Subcutaneous abdominal adipose tissue (tissue), 5 donors: ENCODE measurements at regions not wholly inside any gene's neighbourhood (a gene's known extent, or its start where the extent isn't known, plus 50 kb on each side); places are given as distances from the start of the nearest gene placed in this dataset.
"Not testable (repeated sequence)": the region's sequence is repeated elsewhere in the genome, so short reads cannot be mapped to it uniquely, and the experiment has no call there.

Source experiments
- H3K27ac ChIP-seq: one replicate; pipeline ENCODE4 v1.7.0; 2013; ENCODE audit warnings: low read depth, mild to moderate bottlenecking, inconsistent platforms, low read length, moderate library complexity
- H3K27me3 ChIP-seq, 5 donors: one replicate each; pipeline ENCODE4 v1.7.0; 2013; ENCODE audit warnings: low read length in 5 of 5, inconsistent platforms in 1 of 5; ENCODE audit not compliant: control insufficient read depth in 5 of 5, insufficient read depth in 4 of 5
- H3K36me3 ChIP-seq, 5 donors: one replicate each; pipeline ENCODE4 v1.7.0; 2013; ENCODE audit warnings: low read length in 5 of 5; ENCODE audit not compliant: control insufficient read depth in 5 of 5, insufficient read depth in 5 of 5
- H3K4me1 ChIP-seq, 5 donors: one replicate each; pipeline ENCODE4 v1.7.0; 2013; ENCODE audit warnings: low read length in 5 of 5, mild to moderate bottlenecking in 3 of 5, moderate library complexity in 1 of 5; ENCODE audit not compliant: control insufficient read depth in 5 of 5, insufficient read depth in 5 of 5
- H3K4me3 ChIP-seq, 5 donors: one replicate each; pipeline ENCODE4 v1.7.0; 2013; ENCODE audit warnings: low read length in 5 of 5, low read depth in 1 of 5
- H3K9ac ChIP-seq, 5 donors: one replicate each; pipeline ENCODE4 v1.7.0; 2013; ENCODE audit warnings: low read length in 5 of 5, mild to moderate bottlenecking in 4 of 5, moderate library complexity in 3 of 5
- H3K9me3 ChIP-seq, 5 donors: one replicate each; pipeline ENCODE4 v1.7.0; 2013; ENCODE audit warnings: low read length in 5 of 5; ENCODE audit not compliant: control insufficient read depth in 5 of 5
- donor health status: healthy.
- donor health status: healthy.
- donor health status: healthy.
- donor health status: healthy.
- donor health status: healthy.

- Histone ChIP-seq H3K9me3 (no peaks in the 10 kb centered on the region), H3K36me3 (no peaks in the 10 kb centered on the region), H3K4me3 (no peak overlapping the region), H3K9ac (no peak overlapping the region), H3K27me3 (no peaks in the 10 kb centered on the region), H3K4me1 (no peaks in the 10 kb centered on the region), H3K27ac (no peak overlapping the region)
Measured at GRCh38 chr3:86410587-86410986, 580.4 kb downstream of the VGLL3 start.

DNA sequence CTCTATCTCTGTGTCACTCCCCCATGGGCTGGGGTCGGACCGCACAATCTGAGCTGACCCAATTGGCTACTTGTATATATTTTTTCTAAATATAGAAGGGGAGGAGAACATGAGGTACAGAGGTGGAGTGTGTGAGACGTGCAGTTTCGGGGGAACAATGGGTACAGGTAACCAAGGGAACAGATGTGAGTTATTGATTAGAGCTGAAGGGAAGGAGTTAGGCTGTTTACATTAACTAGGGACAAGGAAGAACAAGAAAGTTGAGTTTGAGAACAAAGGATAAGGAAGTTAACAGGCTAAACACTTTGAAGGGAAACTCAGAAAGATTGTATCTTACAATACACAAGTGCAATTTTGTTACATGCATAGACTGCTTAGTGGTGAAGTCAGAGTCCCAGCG lies 601.2 kb downstream of the VGLL3 start:
- H3K36me3 ChIP-seq, H3K4me1 ChIP-seq, H3K9me3 ChIP-seq, H3K9ac ChIP-seq, H3K27me3 ChIP-seq, H3K4me3 ChIP-seq, H3K27ac ChIP-seq: not testable (repeated sequence)

DNA sequence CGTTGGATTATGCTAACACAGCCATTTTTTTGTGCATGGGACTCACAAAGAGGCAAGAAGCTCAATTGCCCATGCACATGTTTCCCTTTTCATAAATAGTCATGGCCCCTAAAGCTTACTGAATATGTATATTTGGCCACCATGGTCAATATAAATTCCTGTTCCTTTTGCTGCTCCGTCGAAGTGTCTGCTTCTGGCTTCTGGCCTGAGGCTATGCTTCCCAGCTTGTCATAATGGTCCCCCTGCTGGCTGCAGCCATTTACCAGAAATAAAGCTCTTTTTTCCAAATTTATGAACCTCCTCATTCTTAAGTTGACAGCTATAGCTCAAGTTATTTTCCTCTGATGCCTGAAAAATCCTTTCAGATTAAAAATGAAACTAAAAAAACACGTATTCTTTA lies 602.1 kb downstream of the VGLL3 start:
- no peaks in the 10 kb centered on the region for H3K36me3 ChIP-seq
- H3K27ac ChIP-seq, result no peak overlapping the region
- H3K4me3 ChIP-seq, result no peak overlapping the region

GRCh38 chr3:86382556-86382955 lies 608.4 kb downstream of the VGLL3 start:
- Histone ChIP-seq H3K4me3 (no peak overlapping the region), H3K9me3 (no peaks in the 10 kb centered on the region)

More for the DNA sequence above, 602.1 kb downstream of the VGLL3 start:
- Histone ChIP-seq H3K4me1 (no peaks in the 10 kb centered on the region), H3K9me3 (peaks cover 0 to 2% (median 0%) of the 10 kb centered on the region in 5 donors), H3K27me3 (no peaks in the 10 kb centered on the region), H3K9ac (no peak overlapping the region)

GRCh38 chr3:86381247-86381646 lies 609.7 kb downstream of the VGLL3 start:
- Histone ChIP-seq H3K36me3 (no peaks in the 10 kb centered on the region), H3K27ac (no peak overlapping the region), H3K9me3 (no peaks in the 10 kb centered on the region), H3K9ac (no peak overlapping the region), H3K4me3 (no peak overlapping the region), H3K4me1 (no peaks in the 10 kb centered on the region), H3K27me3 (no peaks in the 10 kb centered on the region)

More at GRCh38 chr3:86382556-86382955, 608.4 kb downstream of the VGLL3 start:
- Histone ChIP-seq H3K27me3 (no peaks in the 10 kb centered on the region), H3K9ac (no peak overlapping the region), H3K36me3 (no peaks in the 10 kb centered on the region), H3K27ac (no peak overlapping the region), H3K4me1 (no peaks in the 10 kb centered on the region)

GRCh38 chr3:86379280-86379679 lies 611.7 kb downstream of the VGLL3 start:
- H3K9ac ChIP-seq, result no peak overlapping the region

DNA sequence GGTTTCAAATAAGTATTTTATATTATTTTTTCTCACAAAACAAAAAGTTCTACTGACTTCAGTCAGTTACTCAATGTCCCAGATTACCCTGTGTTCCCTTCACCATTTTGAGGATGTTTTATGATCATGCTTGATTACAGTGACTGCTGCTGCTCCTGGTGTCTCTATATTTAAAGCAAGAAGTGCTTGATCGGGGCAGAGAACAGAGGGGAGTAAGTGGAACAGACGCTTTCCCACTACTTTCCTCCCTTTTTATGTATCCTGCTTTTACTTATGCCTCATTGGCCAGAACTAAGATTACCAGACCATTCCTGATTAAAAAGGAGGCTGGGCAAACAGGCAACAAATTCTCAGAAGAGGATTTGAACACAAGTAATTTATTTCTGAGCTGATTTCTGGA lies 612.1 kb downstream of the VGLL3 start:
- no peak overlapping the region for H3K4me3 ChIP-seq
- H3K9ac ChIP-seq, result no peak overlapping the region
- no peaks in the 10 kb centered on the region for H3K27me3 ChIP-seq
- no peaks in the 10 kb centered on the region for H3K9me3 ChIP-seq
- no peak overlapping the region for H3K27ac ChIP-seq
- H3K36me3 ChIP-seq, result no peaks in the 10 kb centered on the region
- no peaks in the 10 kb centered on the region for H3K4me1 ChIP-seq

More at GRCh38 chr3:86379280-86379679, 611.7 kb downstream of the VGLL3 start:
- Histone ChIP-seq H3K4me1 (no peaks in the 10 kb centered on the region), H3K27me3 (no peaks in the 10 kb centered on the region), H3K9me3 (no peaks in the 10 kb centered on the region), H3K4me3 (no peak overlapping the region), H3K36me3 (no peaks in the 10 kb centered on the region), H3K27ac (no peak overlapping the region)

DNA sequence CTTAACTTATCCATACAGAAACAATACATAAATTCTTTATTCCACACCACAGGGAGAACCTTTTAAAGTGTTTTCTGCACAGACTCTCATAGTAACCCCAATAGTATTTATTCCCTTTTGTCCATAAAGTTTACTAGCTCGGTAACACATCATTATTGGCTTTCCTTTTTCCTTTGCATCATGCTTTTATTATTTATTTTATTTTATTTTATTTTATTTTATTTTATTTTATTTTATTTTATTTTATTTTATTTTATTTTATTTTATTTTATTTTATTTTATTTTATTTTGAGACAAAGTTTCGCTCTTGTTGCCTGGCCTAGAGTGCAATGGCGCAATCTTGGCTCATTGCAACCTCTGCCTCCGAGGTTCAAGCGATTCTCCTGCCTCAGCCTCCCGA lies 655.4 kb downstream of the VGLL3 start:
- not testable (repeated sequence) for H3K27ac ChIP-seq, H3K4me3 ChIP-seq, H3K27me3 ChIP-seq, H3K9ac ChIP-seq, H3K36me3 ChIP-seq, H3K4me1 ChIP-seq, H3K9me3 ChIP-seq

- no peaks in the 10 kb centered on the region for H3K36me3 ChIP-seq
- no peaks in the 10 kb centered on the region for H3K9me3 ChIP-seq
- no peaks in the 10 kb centered on the region for H3K27me3 ChIP-seq
- H3K4me3 ChIP-seq, result no peak overlapping the region
- no peak overlapping the region for H3K9ac ChIP-seq
- H3K4me1 ChIP-seq, result no peaks in the 10 kb centered on the region
- H3K27ac ChIP-seq, result no peak overlapping the region
Measured at GRCh38 chr3:86333636-86334035, 657.3 kb downstream of the VGLL3 start.

DNA sequence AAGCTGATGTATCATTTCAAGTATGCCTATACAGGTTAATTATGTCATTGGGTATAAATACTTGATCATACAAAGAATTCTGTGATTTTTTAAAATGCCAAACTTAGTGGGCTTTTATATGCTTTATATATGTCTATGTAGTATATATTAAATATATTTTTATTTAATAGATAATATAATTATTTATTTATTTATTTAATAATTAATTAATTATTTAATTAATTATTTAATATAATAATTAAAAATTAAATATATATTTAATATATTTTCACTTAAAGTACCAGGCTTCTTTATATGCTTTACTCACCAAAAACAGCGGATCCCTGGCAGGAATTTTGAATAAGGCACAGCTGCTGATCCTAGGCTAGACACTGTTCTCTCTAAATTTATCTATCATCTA lies 687.0 kb downstream of the VGLL3 start:
- Histone ChIP-seq H3K27ac (no peak overlapping the region), H3K4me1 (no peaks in the 10 kb centered on the region), H3K4me3 (no peak overlapping the region), H3K36me3 (no peaks in the 10 kb centered on the region), H3K9me3 (peaks cover 0 to 3% (median 0%) of the 10 kb centered on the region in 5 donors), H3K9ac (no peak overlapping the region), H3K27me3 (no peaks in the 10 kb centered on the region)
